Stomach (tissue), 8 donors: ENCODE measurements at regions not wholly inside any gene's neighbourhood (a gene's known extent, or its start where the extent isn't known, plus 50 kb on each side); places are given as distances from the start of the nearest gene placed in this dataset.

Source experiments
- DNase-seq, 2 donors: peaks; one replicate each; pipeline versions ENCODE4 v3.0.0 to v3.0.0-alpha.2; 2013 to 2019
- H3K27ac ChIP-seq, 5 donors: fragments of 200-600 bp in 4 of 5; sonication (generic) in 4 of 5; one replicate each; pipeline ENCODE4 v1.5.1; 2013 to 2019; ENCODE audit warnings: mild to moderate bottlenecking in 1 of 5, moderate library complexity in 1 of 5
- H3K27me3 ChIP-seq, 3 donors: fragments of 200-600 bp; sonication (generic); one replicate each; pipeline ENCODE4 v1.5.1; 2017 to 2019; ENCODE audit warnings: mixed run types in 1 of 3
- H3K36me3 ChIP-seq, 4 donors: fragments of 200-600 bp; sonication (generic); 1 replicate in 3 of 4; 2 replicates in 1 of 4; pipeline ENCODE4 v1.5.1; 2016 to 2019
- H3K4me1 ChIP-seq, 4 donors: fragments of 200-600 bp; sonication (generic); one replicate each; pipeline ENCODE4 v1.5.1; 2016 to 2019
- H3K4me3 ChIP-seq, 4 donors: fragments of 200-600 bp; sonication (generic) in 3 of 4; one replicate each; pipeline ENCODE4 v1.5.1; 2016 to 2019; ENCODE audit warnings: mild to moderate bottlenecking in 1 of 4
- H3K9me3 ChIP-seq, 4 donors: fragments of 200-600 bp; sonication (generic); one replicate each; pipeline ENCODE4 v1.5.1; 2016 to 2019
- EP300 ChIP-seq: sonication (generic); formaldehyde crosslinking; IDR thresholded peaks from one replicate; pipeline ENCODE4 v1.6.1; 2017; ENCODE audit warnings: antibody characterized with exemption
- POLR2A ChIP-seq, 4 donors: fragments of 450-650 bp; IDR thresholded peaks; one replicate each; pipeline ENCODE4 v1.6.1; 2016; ENCODE audit warnings: antibody characterized with exemption in 4 of 4, control low read depth in 2 of 4, mild to moderate bottlenecking in 1 of 4, moderate library complexity in 1 of 4
- POLR2AphosphoS5 ChIP-seq, 3 donors: sonication (generic); formaldehyde crosslinking; IDR thresholded peaks; one replicate each; pipeline ENCODE4 v1.6.1; 2016; ENCODE audit warnings: antibody characterized with exemption in 3 of 3
- WGBS, 5 donors: extraction: QIAGEN DNeasy Blood & Tissue Kit in 3 of 5; methylation state at CpG; one replicate each; pipeline versions ENCODE4 v1.1.5 to v1.1.7; 2013 to 2018; 5-methylcytosine and 5-hydroxymethylcytosine counted together
- intact Hi-C: fragments of 100-400 bp; cut with DNase I; formaldehyde crosslinking; loops from one replicate; pipeline ENCODE4 v1.15.1; 2023; ENCODE audit warnings: low total_unique reads
- TF ChIP-seq, protein P1 (sequence below), 7 experiments: fragments of 450-650 bp in 4 of 7; fragments of 200-600 bp in 3 of 7; sonication (generic) in 3 of 7; IDR thresholded peaks; one replicate each; pipeline ENCODE4 v1.5.1; 2016 to 2019; ENCODE audit warnings: antibody characterized with exemption in 7 of 7, control low read depth in 2 of 7, mild to moderate bottlenecking in 1 of 7
- donor health status: healthy with polysubstance abuse.
- donor health status: Bipolar disorder and iron deficiency.
- donor health status: healthy.

DNA sequence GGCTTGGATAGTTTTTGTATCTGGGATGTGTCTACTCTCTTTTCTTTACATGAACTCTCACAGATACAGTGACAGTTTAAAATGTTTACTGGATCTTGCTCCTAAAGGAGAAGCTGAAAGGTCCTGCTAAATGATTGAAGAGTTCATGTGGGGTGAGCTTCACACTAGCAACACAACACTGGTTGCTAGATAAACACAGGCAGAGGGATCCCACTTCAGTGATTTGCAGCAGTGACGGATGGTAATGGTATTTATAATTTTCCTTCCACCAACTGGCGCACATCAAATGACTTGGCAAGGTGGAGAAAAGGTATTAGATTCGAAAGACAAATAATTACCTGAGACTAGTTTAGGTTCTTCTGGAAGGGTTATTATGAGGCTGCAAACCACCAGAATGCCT lies 270.2 kb downstream of the TBX15 start:
- H3K36me3 ChIP-seq: no peaks in the 10 kb centered on the region
- TF ChIP-seq EP300 (no peak), POLR2A (IDR thresholded peaks at IDR 0.05) (no peak), POLR2AphosphoS5 (IDR thresholded peaks at IDR 0.05) (no peak)
- TF ChIP-seq, protein P1, sequence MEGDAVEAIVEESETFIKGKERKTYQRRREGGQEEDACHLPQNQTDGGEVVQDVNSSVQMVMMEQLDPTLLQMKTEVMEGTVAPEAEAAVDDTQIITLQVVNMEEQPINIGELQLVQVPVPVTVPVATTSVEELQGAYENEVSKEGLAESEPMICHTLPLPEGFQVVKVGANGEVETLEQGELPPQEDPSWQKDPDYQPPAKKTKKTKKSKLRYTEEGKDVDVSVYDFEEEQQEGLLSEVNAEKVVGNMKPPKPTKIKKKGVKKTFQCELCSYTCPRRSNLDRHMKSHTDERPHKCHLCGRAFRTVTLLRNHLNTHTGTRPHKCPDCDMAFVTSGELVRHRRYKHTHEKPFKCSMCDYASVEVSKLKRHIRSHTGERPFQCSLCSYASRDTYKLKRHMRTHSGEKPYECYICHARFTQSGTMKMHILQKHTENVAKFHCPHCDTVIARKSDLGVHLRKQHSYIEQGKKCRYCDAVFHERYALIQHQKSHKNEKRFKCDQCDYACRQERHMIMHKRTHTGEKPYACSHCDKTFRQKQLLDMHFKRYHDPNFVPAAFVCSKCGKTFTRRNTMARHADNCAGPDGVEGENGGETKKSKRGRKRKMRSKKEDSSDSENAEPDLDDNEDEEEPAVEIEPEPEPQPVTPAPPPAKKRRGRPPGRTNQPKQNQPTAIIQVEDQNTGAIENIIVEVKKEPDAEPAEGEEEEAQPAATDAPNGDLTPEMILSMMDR (IDR thresholded peaks at IDR 0.05): no peak
- H3K27ac ChIP-seq: no peak overlapping the region
- no peaks in the 10 kb centered on the region for H3K27me3 ChIP-seq
- H3K4me3 ChIP-seq: no peak overlapping the region
- intact Hi-C loops: no loop called here
- DNase-seq: no peak
- WGBS, 5 donors: 53 to 71% (median 62%) methylated on average over 3 of the region's 3 CpGs
- no peaks in the 10 kb centered on the region for H3K4me1 ChIP-seq
- H3K9me3 ChIP-seq: no peaks in the 10 kb centered on the region

DNA sequence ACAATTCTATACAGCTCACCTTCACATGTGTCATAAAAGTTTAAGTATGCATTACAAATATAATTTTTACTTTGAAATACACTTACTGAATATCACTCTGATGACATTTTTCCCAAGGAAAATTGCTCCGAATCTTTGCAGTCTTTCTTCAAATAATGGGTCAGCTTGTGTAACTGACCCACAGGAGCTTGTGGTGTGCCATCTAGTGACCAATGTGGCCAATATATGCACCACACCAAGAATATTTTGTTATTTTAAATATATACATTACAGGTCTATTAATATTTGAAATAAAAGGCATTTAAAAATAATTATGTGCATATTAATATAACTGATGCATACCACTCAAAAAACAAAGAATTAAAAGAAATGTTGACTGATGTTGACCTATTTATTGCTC lies 271.4 kb downstream of the TBX15 start:
- TF ChIP-seq POLR2A (IDR thresholded peaks at IDR 0.05) (no peak), EP300 (no peak)
- TF ChIP-seq, protein P1 (IDR thresholded peaks at IDR 0.05): peak in 2 of 7 experiments; percentile 11 to 16
- 44 to 66% (median 47%) methylated on average over 1 of the region's 1 CpG for WGBS, 5 donors
- intact Hi-C loops: no loop called here

DNA sequence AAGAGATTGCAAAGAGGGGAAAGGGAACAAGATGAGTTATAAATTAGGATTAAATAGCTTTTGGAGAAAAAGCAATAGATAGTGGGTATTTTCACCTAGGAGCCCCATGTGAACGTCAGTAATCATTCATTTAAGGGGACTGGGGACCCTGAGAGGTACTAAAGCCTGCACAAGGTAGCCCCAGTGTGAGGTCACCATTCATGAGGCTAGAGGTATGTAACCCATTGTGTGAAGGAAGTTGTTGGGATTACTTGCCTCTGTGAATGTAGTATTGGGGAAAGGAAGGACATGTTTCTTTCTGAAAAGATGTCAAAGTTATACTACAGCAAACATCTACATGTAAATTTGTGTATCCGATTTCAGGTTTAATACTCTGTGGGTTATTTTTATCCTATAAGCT lies 276.8 kb downstream of the TBX15 start:
- no peak overlapping the region for H3K4me3 ChIP-seq
- no peaks in the 10 kb centered on the region for H3K4me1 ChIP-seq
- intact Hi-C loops: no loop called here
- H3K27me3 ChIP-seq: no peaks in the 10 kb centered on the region
- DNase-seq: no peak
- H3K36me3 ChIP-seq: no peaks in the 10 kb centered on the region
- TF ChIP-seq POLR2AphosphoS5 (IDR thresholded peaks at IDR 0.05) (no peak), POLR2A (IDR thresholded peaks at IDR 0.05) (no peak), EP300 (no peak)
- TF ChIP-seq, protein P1 (IDR thresholded peaks at IDR 0.05): no peak
- H3K27ac ChIP-seq: no peak overlapping the region
- WGBS, 5 donors: 26 to 63% (median 49%) methylated on average over 2 of the region's 2 CpGs
- no peaks in the 10 kb centered on the region for H3K9me3 ChIP-seq

More for the DNA sequence above, 271.4 kb downstream of the TBX15 start:
- H3K36me3 ChIP-seq: no peaks in the 10 kb centered on the region
- DNase-seq: peak in 1 of 2 donors; percentile 5
- no peaks in the 10 kb centered on the region for H3K9me3 ChIP-seq
- H3K4me3 ChIP-seq: no peak overlapping the region
- H3K4me1 ChIP-seq: no peaks in the 10 kb centered on the region
- no peak overlapping the region for H3K27ac ChIP-seq
- no peaks in the 10 kb centered on the region for H3K27me3 ChIP-seq

DNA sequence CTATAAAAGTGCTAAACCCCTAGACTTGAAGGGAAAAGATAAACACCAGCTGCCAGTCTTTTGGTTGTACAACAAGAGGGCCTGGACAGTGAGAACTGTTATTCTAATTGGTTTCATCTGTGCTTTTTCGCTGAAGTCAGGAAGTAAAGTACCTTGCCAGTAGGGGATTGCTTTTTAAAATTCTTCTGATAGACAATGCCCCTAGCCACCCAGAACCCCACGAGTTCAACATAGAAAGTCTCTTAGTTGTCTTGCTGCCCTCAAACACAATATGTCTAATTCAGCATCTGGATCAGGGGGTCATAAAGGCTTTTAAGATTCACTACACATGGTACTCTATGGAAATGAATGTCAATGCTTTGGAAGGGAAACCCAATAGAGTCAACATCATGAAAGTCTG lies 289.2 kb downstream of the TBX15 start:
- TF ChIP-seq, protein P1 (IDR thresholded peaks at IDR 0.05): no peak
- no peak for TF ChIP-seq POLR2AphosphoS5 (IDR thresholded peaks at IDR 0.05)
- no peak for TF ChIP-seq EP300
- TF ChIP-seq POLR2A (IDR thresholded peaks at IDR 0.05): no peak
- Histone ChIP-seq H3K4me3 (no peak overlapping the region), H3K27ac (no peak overlapping the region), H3K9me3 (peaks cover 0 to 10% (median 4%) of the 10 kb centered on the region in 4 donors), H3K27me3 (no peaks in the 10 kb centered on the region), H3K36me3 (no peaks in the 10 kb centered on the region), H3K4me1 (no peaks in the 10 kb centered on the region)
- intact Hi-C loops: no loop called here
- DNase-seq: no peak
- 28 to 62% (median 54%) methylated on average over 2 of the region's 2 CpGs for WGBS, 5 donors
